ENCODE measurements at regions not wholly inside any gene's neighbourhood (a gene's known extent, or its start where the extent isn't known, plus 50 kb on each side); places are given as distances from the start of the nearest gene placed in this dataset.

- no peak for DNase-seq
Measured at GRCh38 chr18:27249933-27250332, 64.8 kb upstream of the CHST9 start.

DNA sequence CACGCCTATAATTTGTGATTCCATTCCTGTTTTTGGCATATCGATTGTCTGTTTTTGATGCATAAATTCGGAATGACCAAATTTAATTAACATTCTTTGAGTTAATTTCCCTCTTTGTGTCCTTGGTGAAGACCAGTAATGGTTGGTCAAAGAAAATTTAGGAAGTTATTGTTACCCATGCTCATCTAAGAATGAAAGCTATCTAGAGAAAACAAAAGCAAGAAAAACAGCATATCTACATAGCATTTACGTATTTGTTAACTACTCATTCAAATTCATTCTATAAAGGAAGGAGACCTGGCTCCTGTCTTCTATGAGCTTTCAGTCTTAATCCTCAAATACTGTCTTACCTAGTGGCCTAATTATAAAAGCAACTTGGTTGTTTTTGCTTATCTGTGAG is 59.2 kb upstream of the CHST9 start:
- no peak for DNase-seq

GRCh38 chr18:27242392-27243047 is 57.4 kb upstream of the CHST9 start:
- no peak for DNase-seq

GRCh38 chr18:27240383-27240782 is 55.3 kb upstream of the CHST9 start:
- DNase-seq: no peak

DNA sequence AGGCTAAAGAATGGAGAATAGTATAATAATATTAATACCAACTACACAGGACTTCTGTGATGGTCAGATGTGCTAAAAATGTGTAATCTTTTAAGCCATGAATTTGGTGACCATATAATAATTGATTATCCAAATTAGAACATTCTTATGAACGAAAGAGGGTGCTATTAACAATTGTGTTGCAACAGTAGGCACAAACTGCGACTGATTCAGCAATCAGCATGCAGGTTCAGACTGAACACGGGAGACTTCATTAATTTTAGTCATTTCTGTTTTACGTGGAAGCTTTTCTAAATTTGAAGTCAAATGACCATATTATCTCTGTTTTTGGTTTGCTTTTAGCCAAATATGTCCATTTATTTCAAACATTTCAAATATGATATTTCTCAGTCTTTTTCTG is 54.6 kb upstream of the CHST9 start:
- no peak for DNase-seq

- no peak for DNase-seq
Measured at GRCh38 chr18:27235218-27235870, 50.2 kb upstream of the CHST9 start.
